ENCODE measurements at regions not wholly inside any gene's neighbourhood (a gene's known extent, or its start where the extent isn't known, plus 50 kb on each side); places are given as distances from the start of the nearest gene placed in this dataset.

DNA sequence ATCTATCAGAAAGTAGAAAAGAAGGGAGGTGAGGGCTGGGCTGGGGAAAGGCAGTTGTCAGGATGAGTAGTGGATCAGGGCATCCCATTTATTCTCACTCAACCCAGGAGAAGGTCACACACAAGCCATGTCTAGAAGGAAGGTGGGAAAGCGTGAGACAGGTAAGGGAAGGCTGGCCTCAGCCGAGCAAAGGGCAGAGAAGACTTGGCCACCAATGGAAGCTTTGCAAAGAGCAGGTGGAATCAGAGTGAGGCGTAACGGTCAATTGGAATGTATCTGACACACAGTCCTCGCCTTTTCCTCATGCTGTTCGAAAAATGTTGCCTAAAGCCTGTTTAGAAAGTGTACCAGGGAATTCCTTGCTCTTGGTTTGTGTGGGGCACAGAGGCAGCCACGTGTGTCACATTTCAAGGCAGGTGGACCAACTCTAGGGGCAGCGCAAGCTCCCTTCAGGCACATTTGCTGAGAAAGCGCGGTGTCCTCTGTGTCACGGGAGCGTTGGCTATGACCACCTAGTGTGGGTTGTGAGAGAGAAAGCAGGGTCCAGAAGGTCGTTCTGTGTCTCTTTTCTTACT, 118.8 kb upstream of the SPATA13 start:
- TF ChIP-seq CTCF (IDR thresholded peaks at IDR 0.05) (no peak), POLR2A (IDR thresholded peaks at IDR 0.05) (no peak)
